ENCODE measurements at regions not wholly inside any gene's neighbourhood (a gene's known extent, or its start where the extent isn't known, plus 50 kb on each side); places are given as distances from the start of the nearest gene placed in this dataset.

GRCh38 chr16:13793841-13794409, 126.0 kb upstream of the ERCC4 start:
- TF ChIP-seq EP300 (IDR thresholded peaks at IDR 0.05) (no peak), POLR2A (IDR thresholded peaks at IDR 0.05) (no peak)
- Histone ChIP-seq H3K36me3 (no peaks in the 10 kb centered on the region), H3K4me1 (ENCODE audit: insufficient read depth) (no peaks in the 10 kb centered on the region), H3K27me3 (no peaks in the 10 kb centered on the region), H3K4me3 (no peak overlapping the region), H3K9me3 (no peaks in the 10 kb centered on the region), H3K27ac (no peak overlapping the region)
- intact Hi-C loops (cut with DNase I): no loop called here
- WGBS, 3 donors: 4 to 6% (median 5%) methylated on average over 3 of the region's 3 CpGs
- DNase-seq: no peak

GRCh38 chr16:13795131-13795530, 124.8 kb upstream of the ERCC4 start:
- DNase-seq: no peak
- TF ChIP-seq EP300 (IDR thresholded peaks at IDR 0.05) (no peak), CTCF (IDR thresholded peaks at IDR 0.05) (no peak), POLR2A (IDR thresholded peaks at IDR 0.05) (no peak)
- Histone ChIP-seq H3K36me3 (no peaks in the 10 kb centered on the region), H3K27ac (no peak overlapping the region), H3K4me3 (no peak overlapping the region), H3K9me3 (no peaks in the 10 kb centered on the region), H3K27me3 (no peaks in the 10 kb centered on the region), H3K4me1 (ENCODE audit: insufficient read depth) (no peaks in the 10 kb centered on the region)
- WGBS, 3 donors: 43 to 65% (median 59%) methylated on average over 3 of the region's 3 CpGs
- intact Hi-C loops (cut with DNase I): no loop called here

- TF ChIP-seq EP300 (IDR thresholded peaks at IDR 0.05) (no peak), CTCF (IDR thresholded peaks at IDR 0.05) (no peak), POLR2A (IDR thresholded peaks at IDR 0.05) (no peak)
- Histone ChIP-seq H3K4me3 (no peak overlapping the region), H3K4me1 (ENCODE audit: insufficient read depth) (no peaks in the 10 kb centered on the region), H3K9me3 (no peaks in the 10 kb centered on the region), H3K27ac (no peak overlapping the region), H3K27me3 (no peaks in the 10 kb centered on the region), H3K36me3 (no peaks in the 10 kb centered on the region)
- no peak for DNase-seq
- intact Hi-C loops (cut with DNase I): no loop called here
Measured at GRCh38 chr16:13797718-13798117, 122.2 kb upstream of the ERCC4 start.

- Histone ChIP-seq H3K9me3 (no peaks in the 10 kb centered on the region), H3K27me3 (no peaks in the 10 kb centered on the region), H3K4me3 (no peak overlapping the region), H3K27ac (no peak overlapping the region), H3K36me3 (no peaks in the 10 kb centered on the region), H3K4me1 (ENCODE audit: insufficient read depth) (no peaks in the 10 kb centered on the region)
- intact Hi-C loops (cut with DNase I): no loop called here
- TF ChIP-seq EP300 (IDR thresholded peaks at IDR 0.05): no peak
- TF ChIP-seq POLR2A (IDR thresholded peaks at IDR 0.05): no peak
- TF ChIP-seq CTCF (IDR thresholded peaks at IDR 0.05): no peak
- no peak for DNase-seq
- WGBS, 3 donors: 53 to 64% (median 56%) methylated on average over 2 of the region's 2 CpGs
Measured at GRCh38 chr16:13798211-13798610, 121.7 kb upstream of the ERCC4 start.

- TF ChIP-seq POLR2A (IDR thresholded peaks at IDR 0.05) (no peak), CTCF (IDR thresholded peaks at IDR 0.05) (no peak), EP300 (IDR thresholded peaks at IDR 0.05) (no peak)
- DNase-seq: no peak
- H3K9me3 ChIP-seq: no peaks in the 10 kb centered on the region
Measured at GRCh38 chr16:13803974-13804373, 116.0 kb upstream of the ERCC4 start.

More at GRCh38 chr16:13803974-13804373, 116.0 kb upstream of the ERCC4 start:
- Histone ChIP-seq H3K27ac (no peak overlapping the region), H3K36me3 (no peaks in the 10 kb centered on the region), H3K27me3 (no peaks in the 10 kb centered on the region), H3K4me3 (no peak overlapping the region), H3K4me1 (ENCODE audit: insufficient read depth) (no peaks in the 10 kb centered on the region)
- intact Hi-C loops (cut with DNase I): no loop called here
- 88% methylated on average over 3 of the region's 3 CpGs for WGBS, 3 donors
